IMR-90 (cell line): ENCODE measurements at regions not wholly inside any gene's neighbourhood (a gene's known extent, or its start where the extent isn't known, plus 50 kb on each side); places are given as distances from the start of the nearest gene placed in this dataset.

Experiments used
- ATAC-seq: fragments of 200-7000 bp; cut with Tn5 transposase; 2 replicates; pipeline ENCODE4 v1.9.1; 2020; ENCODE audit warnings: low read depth, mild to moderate bottlenecking, moderate library complexity
- BruUV-seq: library from RNA; stranded (reverse); fragments of 400-500 nt; replicated peaks from 2 replicates; lab custom pipeline; 2021; lab: Mats Ljungman, UMichigan
- CTCF ChIA-PET: fragments of 300-600 bp; formaldehyde crosslinking; extraction: SDS; loops from one replicate; lab custom pipeline; 2021; ENCODE audit warnings: antibody characterized with exemption; lab: Yijun Ruan, JAX
- POLR2A ChIA-PET: fragments of 300-600 bp; sonication (Branson Sonifier 250); formaldehyde crosslinking; loops from one replicate; lab custom pipeline; 2022; ENCODE audit warnings: antibody characterized with exemption; ENCODE audit not compliant: unreplicated experiment; lab: Charles Lee
- DNase-seq: peaks from one replicate; pipeline ENCODE4 v3.0.0; 2013
- H2AFZ ChIP-seq: replicated peaks from 2 replicates; pipeline ENCODE3; 2013; ENCODE audit warnings: low read length, mild to moderate bottlenecking; ENCODE audit not compliant: poor library complexity
- H2AK5ac ChIP-seq: 2 replicates; pipeline ENCODE4 v1.6.1; 2013; ENCODE audit warnings: low read depth, low read length, inconsistent platforms
- H2AK9ac ChIP-seq: replicated peaks from 2 replicates; pipeline ENCODE3; 2013; ENCODE audit warnings: mild to moderate bottlenecking, low read depth, low read length, moderate library complexity; ENCODE audit not compliant: poor library complexity
- H2BK120ac ChIP-seq: 2 replicates; pipeline ENCODE4 v1.6.1; 2013; ENCODE audit warnings: low read depth, low read length, inconsistent platforms
- H2BK15ac ChIP-seq: 3 replicates; pipeline ENCODE4 v1.6.1; 2013; ENCODE audit warnings: low read depth, low read length, inconsistent platforms
- H2BK20ac ChIP-seq: 2 replicates; pipeline ENCODE4 v1.6.1; 2013; ENCODE audit warnings: low read depth, mild to moderate bottlenecking, inconsistent platforms, low read length, moderate library complexity
- H2BK5ac ChIP-seq: 2 replicates; pipeline ENCODE4 v1.6.1; 2013; ENCODE audit warnings: mild to moderate bottlenecking, low read depth, low read length, inconsistent platforms; ENCODE audit not compliant: poor library complexity, severe bottlenecking
- H3K14ac ChIP-seq: replicated peaks from 2 replicates; pipeline ENCODE4 v1.6.1; 2013; ENCODE audit warnings: low read depth, low read length, inconsistent platforms
- H3K18ac ChIP-seq: 2 replicates; pipeline ENCODE4 v1.6.1; 2013; ENCODE audit warnings: low read depth, low read length, control low read depth
- H3K23ac ChIP-seq: 2 replicates; pipeline ENCODE4 v1.6.1; 2013; ENCODE audit warnings: low read depth, low read length, inconsistent platforms
- H3K27ac ChIP-seq: 2 replicates; pipeline ENCODE4 v1.5.1; 2013; ENCODE audit warnings: mild to moderate bottlenecking, control low read depth, low read length; ENCODE audit not compliant: insufficient read depth
- H3K27me3 ChIP-seq: 2 replicates; pipeline ENCODE4 v1.6.1; 2013; ENCODE audit warnings: low read length; ENCODE audit not compliant: control insufficient read depth, insufficient read depth
- H3K36me3 ChIP-seq: 2 replicates; pipeline ENCODE4 v1.6.1; 2013; ENCODE audit warnings: low read length, mixed read lengths; ENCODE audit not compliant: control insufficient read depth, insufficient read depth
- H3K4ac ChIP-seq: 2 replicates; pipeline ENCODE4 v1.6.1; 2013; ENCODE audit warnings: low read depth, low read length, inconsistent platforms
- H3K4me1 ChIP-seq: 2 replicates; pipeline ENCODE4 v1.6.1; 2013; ENCODE audit warnings: low read length, mixed read lengths; ENCODE audit not compliant: control insufficient read depth, insufficient read depth
- H3K4me2 ChIP-seq: 2 replicates; pipeline ENCODE4 v1.6.1; 2013; ENCODE audit warnings: low read depth, mild to moderate bottlenecking, control low read depth, low read length, moderate library complexity
- H3K4me3 ChIP-seq: 2 replicates; pipeline ENCODE4 v1.5.1; 2013; ENCODE audit warnings: low read depth, mild to moderate bottlenecking, control low read depth, low read length, moderate library complexity; ENCODE audit not compliant: insufficient read depth
- H3K56ac ChIP-seq: 2 replicates; pipeline ENCODE4 v1.6.1; 2013; ENCODE audit warnings: low read length, inconsistent platforms; ENCODE audit not compliant: insufficient read depth; ENCODE audit errors: extremely low read depth
- H3K79me1 ChIP-seq, 2 experiments: 2 replicates each; pipeline ENCODE4 v1.6.1; 2013; ENCODE audit warnings: low read length in 2 of 2, inconsistent platforms in 1 of 2, low read depth in 1 of 2
- H3K9ac ChIP-seq: 2 replicates; pipeline ENCODE4 v1.6.1; 2013; ENCODE audit warnings: low read depth, low read length, control low read depth
- H3K9me1 ChIP-seq: 2 replicates; pipeline ENCODE4 v1.6.1; 2013; ENCODE audit warnings: low read length, inconsistent platforms; ENCODE audit not compliant: insufficient read depth
- H3K9me3 ChIP-seq: 2 replicates; pipeline ENCODE4 v1.6.1; 2013; ENCODE audit warnings: low read length; ENCODE audit not compliant: control insufficient read depth, insufficient read depth
- H4K20me1 ChIP-seq: 2 replicates; pipeline ENCODE4 v1.6.1; 2013; ENCODE audit warnings: low read length, inconsistent platforms; ENCODE audit not compliant: insufficient read depth
- H4K5ac ChIP-seq: 2 replicates; pipeline ENCODE4 v1.6.1; 2013; ENCODE audit warnings: mild to moderate bottlenecking, low read depth, low read length, control low read depth
- H4K8ac ChIP-seq, 2 experiments: 2 replicates each; pipeline ENCODE4 v1.6.1; 2013; ENCODE audit warnings: low read depth in 2 of 2, low read length in 2 of 2, control low read depth in 1 of 2, inconsistent platforms in 1 of 2
- H4K91ac ChIP-seq: 2 replicates; pipeline ENCODE4 v1.6.1; 2013; ENCODE audit warnings: low read depth, low read length, inconsistent platforms; ENCODE audit not compliant: insufficient read depth
- BHLHE40 ChIP-seq: fragments of 150-350 bp; IDR thresholded peaks from 2 replicates; pipeline ENCODE4 v1.6.1; 2016; ENCODE audit warnings: mild to moderate bottlenecking, low read depth, low read length
- CEBPB ChIP-seq: IDR thresholded peaks from 2 replicates; pipeline ENCODE4 v1.6.1; 2012; ENCODE audit warnings: low read depth, low read length, improper control_type of control experiment
- CHD1 ChIP-seq: IDR thresholded peaks from 2 replicates; pipeline ENCODE4 v1.6.1; 2012; ENCODE audit warnings: low read depth, low read length, improper control_type of control experiment
- CTCF ChIP-seq: conservative IDR thresholded peaks from 2 replicates; pipeline ENCODE4 v1.5.1; 2012; ENCODE audit warnings: mild to moderate bottlenecking, low read depth, low read length, improper control_type of control experiment
- ELK1 ChIP-seq: fragments of 150-350 bp; IDR thresholded peaks from 2 replicates; pipeline ENCODE4 v1.6.1; 2016; ENCODE audit warnings: low read depth, mild to moderate bottlenecking, low read length, moderate library complexity, borderline replicate concordance
- FOS ChIP-seq: fragments of 150-350 bp; IDR thresholded peaks from 2 replicates; pipeline ENCODE4 v1.6.1; 2016; ENCODE audit warnings: low read depth, low read length
- MAFK ChIP-seq: IDR thresholded peaks from 2 replicates; pipeline ENCODE4 v1.6.1; 2012; ENCODE audit warnings: low read depth, low read length, improper control_type of control experiment
- MAZ ChIP-seq: IDR thresholded peaks from 2 replicates; pipeline ENCODE4 v1.6.1; 2012; ENCODE audit warnings: low read depth, mild to moderate bottlenecking, low read length, improper control_type of control experiment, moderate library complexity, borderline replicate concordance
- MXI1 ChIP-seq: IDR thresholded peaks from 2 replicates; pipeline ENCODE4 v1.6.1; 2012; ENCODE audit warnings: low read depth, mild to moderate bottlenecking, low read length, moderate library complexity, borderline replicate concordance
- NFE2L2 ChIP-seq: fragments of 150-350 bp; IDR thresholded peaks from 2 replicates; pipeline ENCODE4 v1.6.1; 2016; ENCODE audit warnings: low read depth, mild to moderate bottlenecking, low read length
- POLR2A ChIP-seq: IDR thresholded peaks from 2 replicates; pipeline ENCODE4 v1.6.1; 2012; ENCODE audit warnings: mild to moderate bottlenecking, low read depth, low read length
- RAD21 ChIP-seq: IDR thresholded peaks from 2 replicates; pipeline ENCODE4 v1.6.1; 2012; ENCODE audit warnings: low read length, improper control_type of control experiment
- RCOR1 ChIP-seq: IDR thresholded peaks from 2 replicates; pipeline ENCODE4 v1.6.1; 2012; ENCODE audit warnings: mild to moderate bottlenecking, low read length, improper control_type of control experiment; ENCODE audit not compliant: insufficient replicate concordance
- RFX5 ChIP-seq: IDR thresholded peaks from 2 replicates; pipeline ENCODE4 v1.8.0; 2012; ENCODE audit warnings: low read depth, mild to moderate bottlenecking, low read length, moderate library complexity
- SMC3 ChIP-seq: fragments of 150-350 bp; IDR thresholded peaks from 2 replicates; pipeline ENCODE4 v1.6.1; 2016; ENCODE audit warnings: low read depth, mild to moderate bottlenecking, antibody characterized with exemption, low read length, moderate library complexity
- USF2 ChIP-seq: fragments of 150-350 bp; IDR thresholded peaks from 2 replicates; pipeline ENCODE4 v1.6.1; 2017; ENCODE audit warnings: mild to moderate bottlenecking, antibody characterized with exemption, low read length, low read depth
- WGBS, 2 experiments: methylation state at CpG; one replicate each; pipeline versions ENCODE4 v1.1.5 to v1.1.7; 2013; ENCODE audit warnings: missing lambda C conversion rate in 2 of 2; ENCODE audit not compliant: insufficient read length in 1 of 2; ENCODE audit errors: extremely low coverage in 2 of 2; 5-methylcytosine and 5-hydroxymethylcytosine counted together
- dilution Hi-C: fragments of 300-500 bp; cut with HindIII; formaldehyde crosslinking; loops from one replicate; pipeline ENCODE4 v1.14.3; 2018; ENCODE audit warnings: low sequenced_read_pairs; ENCODE audit not compliant: unreplicated experiment
- in situ Hi-C: fragments of 300-500 bp; cut with MboI; formaldehyde crosslinking; loops from 3 replicates; pipeline ENCODE4 v1.14.3; 2019; ENCODE audit warnings: low sequenced_read_pairs, inconsistent platforms, mixed read lengths
- intact Hi-C: fragments of 100-400 bp; cut with micrococcal nuclease; formaldehyde crosslinking; loops from 2 replicates; pipeline ENCODE4 v1.10.0; 2022

- TF ChIP-seq RCOR1 (no peak), CEBPB (no peak), BHLHE40 (no peak), MAFK (no peak), FOS (no peak), MAZ (no peak), CTCF (no peak), USF2 (no peak), NFE2L2 (no peak), SMC3 (no peak), ELK1 (no peak), CHD1 (no peak), RFX5 (no peak), RAD21 (no peak), MXI1 (no peak), POLR2A (no peak)
- no peak overlapping the region for H2AK9ac ChIP-seq
- no peak overlapping the region for H2BK120ac ChIP-seq
- H3K79me1 ChIP-seq, result no peaks in the 10 kb centered on the region
- no peak overlapping the region for H2AK5ac ChIP-seq
- no peak overlapping the region for H2BK5ac ChIP-seq
- peak overlapping the region; percentile 9; the same call in 1 of the 2 replicates for H4K91ac ChIP-seq
- no peaks in the 10 kb centered on the region for H3K27me3 ChIP-seq
- no peak overlapping the region for H3K27ac ChIP-seq
- no peak overlapping the region for H2BK20ac ChIP-seq
- no peak overlapping the region for H4K5ac ChIP-seq
- H3K4me2 ChIP-seq, result no peak overlapping the region
- intact Hi-C loops, result no loop called here
- no peak overlapping the region for H3K4me3 ChIP-seq
- ATAC-seq (no peak), DNase-seq (no peak)
- no peak overlapping the region for H3K14ac ChIP-seq
- 89% methylated on average over 3 of the region's 8 CpGs; no CpG with 5 or more reads in 1 of the 2 experiments for WGBS, 2 experiments
- H2BK15ac ChIP-seq, result no peak overlapping the region
- dilution Hi-C loops, result no loop called here
- H2AFZ ChIP-seq, result no peak overlapping the region
- no peak overlapping the region for H4K8ac ChIP-seq
- peaks cover 16% of the 10 kb centered on the region; the same call in 1 of the 2 replicates for H3K9me1 ChIP-seq
- no peak overlapping the region for H3K9ac ChIP-seq
- ChIA-PET CTCF (interaction anchor here (0.8 kb wide), 1 partner anchor 11 kb away, joined by 3 read pairs; no protein-coding TSS in a partner anchor), POLR2A (no interaction called here)
- in situ Hi-C loops, result no loop called here
- no peak overlapping the region for H3K23ac ChIP-seq
- no peaks in the 10 kb centered on the region; the same call in 1 of the 2 replicates for H3K9me3 ChIP-seq
- H3K56ac ChIP-seq, result no peak overlapping the region
- peaks cover 10% of the 10 kb centered on the region for H3K4me1 ChIP-seq
- BruUV-seq, result no TSS peak
- no peak overlapping the region for H3K18ac ChIP-seq
- H4K20me1 ChIP-seq, result no peaks in the 10 kb centered on the region
- no peak overlapping the region for H3K4ac ChIP-seq
- H3K36me3 ChIP-seq, result no peaks in the 10 kb centered on the region
Observed at GRCh38 chr2:128410758-128411215, 92.1 kb upstream of the HS6ST1 start.
